ENCODE measurements at regions not wholly inside any gene's neighbourhood (a gene's known extent, or its start where the extent isn't known, plus 50 kb on each side); places are given as distances from the start of the nearest gene placed in this dataset.

GRCh38 chr18:56460581-56460980, 177.8 kb downstream of the TXNL1 start:
- no peak for TF ChIP-seq CTCF (IDR thresholded peaks at IDR 0.05)
- no peak for TF ChIP-seq EZH2phosphoT487 (IDR thresholded peaks at IDR 0.05)
